Mesenchymal stem cell (in vitro differentiated cells and primary cell): ENCODE measurements at regions not wholly inside any gene's neighbourhood (a gene's known extent, or its start where the extent isn't known, plus 50 kb on each side); places are given as distances from the start of the nearest gene placed in this dataset.

Experiments
- DNase-seq: peaks from one replicate; pipeline ENCODE4 v3.0.0-alpha.2; 2013
- H2AFZ ChIP-seq: one replicate; pipeline ENCODE4 v1.6.1; 2013; ENCODE audit warnings: low read depth, mild to moderate bottlenecking, control low read depth, inconsistent platforms, low read length, moderate library complexity
- H2AK5ac ChIP-seq: 2 replicates; pipeline ENCODE4 v1.6.1; 2013; ENCODE audit warnings: low read length, moderate library complexity, mild to moderate bottlenecking, inconsistent platforms; ENCODE audit not compliant: severe bottlenecking
- H2BK120ac ChIP-seq: one replicate; pipeline ENCODE4 v1.6.1; 2013; ENCODE audit warnings: low read depth, mild to moderate bottlenecking, inconsistent platforms, low read length, moderate library complexity
- H2BK12ac ChIP-seq, 2 experiments: one replicate each; pipeline ENCODE4 v1.6.1; 2013; ENCODE audit warnings: inconsistent platforms in 2 of 2, low read length in 2 of 2, mild to moderate bottlenecking in 2 of 2, moderate library complexity in 2 of 2, control low read depth in 1 of 2
- H2BK15ac ChIP-seq: one replicate; pipeline ENCODE4 v1.6.1; 2013; ENCODE audit warnings: mild to moderate bottlenecking, low read depth, inconsistent platforms; ENCODE audit not compliant: poor library complexity, severe bottlenecking
- H2BK5ac ChIP-seq: 2 replicates; pipeline ENCODE4 v1.6.1; 2013; ENCODE audit warnings: low read depth, mild to moderate bottlenecking, low read length, control low read depth, inconsistent platforms; ENCODE audit not compliant: poor library complexity, severe bottlenecking
- H3K14ac ChIP-seq, 2 experiments: one replicate each; pipeline ENCODE4 v1.6.1; 2013; ENCODE audit warnings: inconsistent platforms in 2 of 2, low read length in 2 of 2, control low read depth in 1 of 2, mild to moderate bottlenecking in 1 of 2, moderate library complexity in 1 of 2
- H3K18ac ChIP-seq, 2 experiments: one replicate each; pipeline ENCODE4 v1.6.1; 2013; ENCODE audit warnings: inconsistent platforms in 2 of 2, low read length in 2 of 2, control low read depth in 1 of 2, low read depth in 1 of 2, mild to moderate bottlenecking in 1 of 2
- H3K23ac ChIP-seq, 2 experiments: one replicate each; pipeline ENCODE4 v1.6.1; 2013; ENCODE audit warnings: inconsistent platforms in 2 of 2, low read length in 2 of 2, mild to moderate bottlenecking in 2 of 2, moderate library complexity in 2 of 2, control low read depth in 1 of 2
- H3K27ac ChIP-seq: 2 replicates; pipeline ENCODE4 v1.5.1; 2013; ENCODE audit warnings: mild to moderate bottlenecking, moderate library complexity, low read length, control low read depth, inconsistent platforms; ENCODE audit not compliant: poor library complexity, severe bottlenecking
- H3K27me3 ChIP-seq, 2 experiments: 2 replicates each; pipeline versions ENCODE4 v1.6.1 to v1.7.0; 2013; ENCODE audit warnings: low read length in 2 of 2, mild to moderate bottlenecking in 2 of 2, moderate library complexity in 2 of 2, control low read depth in 1 of 2, inconsistent platforms in 1 of 2; ENCODE audit not compliant: control insufficient read depth in 1 of 2, insufficient read depth in 1 of 2
- H3K36me3 ChIP-seq, 2 experiments: 2 replicates each; pipeline versions ENCODE4 v1.6.1 to v1.7.0; 2013; ENCODE audit warnings: low read length in 2 of 2, control low read depth in 1 of 2, inconsistent platforms in 1 of 2, low read depth in 1 of 2, mild to moderate bottlenecking in 1 of 2; ENCODE audit not compliant: insufficient read depth in 2 of 2, control insufficient read depth in 1 of 2
- H3K4ac ChIP-seq, 2 experiments: one replicate each; pipeline ENCODE4 v1.6.1; 2013; ENCODE audit warnings: inconsistent platforms in 2 of 2, low read length in 2 of 2, mild to moderate bottlenecking in 2 of 2, moderate library complexity in 2 of 2, control low read depth in 1 of 2, low read depth in 1 of 2
- H3K4me1 ChIP-seq: 2 replicates; pipeline ENCODE4 v1.6.1; 2013; ENCODE audit warnings: low read depth, low read length, control low read depth; ENCODE audit not compliant: control insufficient read depth, insufficient read depth
- H3K4me2 ChIP-seq: 2 replicates; pipeline ENCODE4 v1.6.1; 2013; ENCODE audit warnings: low read length, mild to moderate bottlenecking, inconsistent platforms; ENCODE audit not compliant: poor library complexity, severe bottlenecking
- H3K4me3 ChIP-seq, 2 experiments: 2 replicates each; pipeline versions ENCODE4 v1.5.1 to v1.7.0; 2013; ENCODE audit warnings: low read length in 2 of 2, mild to moderate bottlenecking in 2 of 2, control low read depth in 1 of 2, low read depth in 1 of 2; ENCODE audit not compliant: insufficient read depth in 1 of 2
- H3K79me1 ChIP-seq: replicated peaks from 2 replicates; pipeline ENCODE4 v1.6.1; 2013; ENCODE audit warnings: mild to moderate bottlenecking, control low read depth, low read length, inconsistent platforms; ENCODE audit not compliant: poor library complexity, severe bottlenecking
- H3K9ac ChIP-seq: 2 replicates; pipeline ENCODE4 v1.7.0; 2013; ENCODE audit warnings: mild to moderate bottlenecking, low read length, moderate library complexity
- H3K9me3 ChIP-seq: 2 replicates; pipeline ENCODE4 v1.7.0; 2013; ENCODE audit warnings: mild to moderate bottlenecking, low read length; ENCODE audit not compliant: control insufficient read depth
- H4K8ac ChIP-seq: one replicate; pipeline ENCODE4 v1.6.1; 2013; ENCODE audit warnings: inconsistent platforms, mild to moderate bottlenecking, low read length, moderate library complexity
- H4K91ac ChIP-seq: one replicate; pipeline ENCODE4 v1.6.1; 2013; ENCODE audit warnings: mild to moderate bottlenecking, low read length, inconsistent platforms
- WGBS: methylation state at CpG from one replicate; pipeline ENCODE4 v1.1.7; 2013; ENCODE audit warnings: mixed read lengths; 5-methylcytosine and 5-hydroxymethylcytosine counted together

- H3K36me3 ChIP-seq: no peaks in the 10 kb centered on the region
- no peak overlapping the region for H4K91ac ChIP-seq
- H3K18ac ChIP-seq: no peak overlapping the region
- no peak overlapping the region for H4K8ac ChIP-seq
- H2BK120ac ChIP-seq: no peak overlapping the region
- H2AK5ac ChIP-seq: no peak overlapping the region
- no peak overlapping the region for H3K4me3 ChIP-seq
- no peak overlapping the region for H3K23ac ChIP-seq
- H3K27ac ChIP-seq: no peak overlapping the region
- H3K27me3 ChIP-seq: no peaks in the 10 kb centered on the region
- no peaks in the 10 kb centered on the region for H3K4me1 ChIP-seq
- WGBS: over 99% methylated on average over 3 of the region's 5 CpGs
- DNase-seq: no peak
- H2BK15ac ChIP-seq: no peak overlapping the region
- H3K4ac ChIP-seq: no peak overlapping the region
- no peak overlapping the region for H2AFZ ChIP-seq
- H3K9me3 ChIP-seq: no peaks in the 10 kb centered on the region
- H3K79me1 ChIP-seq: no peaks in the 10 kb centered on the region
- H3K9ac ChIP-seq: no peak overlapping the region
- no peak overlapping the region for H3K14ac ChIP-seq
- no peak overlapping the region for H2BK12ac ChIP-seq
- no peak overlapping the region for H3K4me2 ChIP-seq
- no peak overlapping the region for H2BK5ac ChIP-seq
Observed at GRCh38 chr13:44690376-44690775, 114.2 kb upstream of the TSC22D1 start.

GRCh38 chr13:44688652-44689051, 112.5 kb upstream of the TSC22D1 start:
- Histone ChIP-seq H2BK12ac (no peak overlapping the region), H3K18ac (no peak overlapping the region), H2AFZ (no peak overlapping the region), H3K9ac (no peak overlapping the region), H3K27ac (no peak overlapping the region), H4K91ac (no peak overlapping the region), H3K23ac (no peak overlapping the region), H2BK120ac (no peak overlapping the region), H2BK5ac (no peak overlapping the region), H3K27me3 (no peaks in the 10 kb centered on the region), H4K8ac (no peak overlapping the region), H3K9me3 (no peaks in the 10 kb centered on the region), H3K4me3 (no peak overlapping the region), H2BK15ac (no peak overlapping the region), H3K36me3 (no peaks in the 10 kb centered on the region), H3K4me1 (no peaks in the 10 kb centered on the region), H3K4me2 (no peak overlapping the region), H3K4ac (no peak overlapping the region), H3K79me1 (no peaks in the 10 kb centered on the region), H2AK5ac (no peak overlapping the region), H3K14ac (no peak overlapping the region)
- no peak for DNase-seq

DNA sequence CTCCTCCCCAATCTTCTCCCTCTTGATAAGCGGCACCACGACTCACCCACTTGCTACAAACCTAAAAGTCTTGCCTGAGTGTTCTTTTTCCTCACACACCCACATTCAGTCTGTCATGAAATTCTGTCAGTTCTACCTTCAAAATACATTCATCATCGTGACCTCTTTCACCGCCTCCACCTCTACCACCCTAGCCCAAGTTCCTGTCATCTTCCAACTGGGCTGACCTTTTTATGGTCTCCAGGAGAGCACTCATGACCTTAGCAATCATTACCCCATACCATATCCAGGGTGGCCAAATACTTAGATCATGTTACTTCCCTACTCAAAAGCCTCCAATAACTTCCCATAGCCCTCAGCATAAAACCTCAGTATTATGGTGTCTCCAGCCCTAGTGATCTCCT, 110.4 kb upstream of the TSC22D1 start:
- WGBS: 97% methylated on average over 4 of the region's 4 CpGs
- Histone ChIP-seq H3K4me3 (no peak overlapping the region), H3K4ac (no peak overlapping the region), H3K36me3 (no peaks in the 10 kb centered on the region), H3K4me1 (no peaks in the 10 kb centered on the region), H2AK5ac (no peak overlapping the region), H3K9me3 (no peaks in the 10 kb centered on the region), H3K79me1 (no peaks in the 10 kb centered on the region), H3K14ac (no peak overlapping the region), H3K4me2 (no peak overlapping the region), H2BK15ac (no peak overlapping the region), H4K91ac (no peak overlapping the region), H2BK5ac (no peak overlapping the region), H3K27me3 (no peaks in the 10 kb centered on the region), H3K18ac (no peak overlapping the region), H3K23ac (no peak overlapping the region), H2BK120ac (no peak overlapping the region), H2BK12ac (no peak overlapping the region), H3K27ac (no peak overlapping the region), H4K8ac (peak overlapping the region; percentile 48), H2AFZ (no peak overlapping the region), H3K9ac (no peak overlapping the region)
- DNase-seq: no peak

- Histone ChIP-seq H3K4me3 (no peak overlapping the region), H3K14ac (no peak overlapping the region), H3K23ac (no peak overlapping the region), H3K36me3 (no peaks in the 10 kb centered on the region), H2BK12ac (no peak overlapping the region), H3K27me3 (no peaks in the 10 kb centered on the region), H2AFZ (no peak overlapping the region), H3K18ac (no peak overlapping the region), H3K4me2 (no peak overlapping the region), H3K27ac (no peak overlapping the region), H3K9me3 (no peaks in the 10 kb centered on the region), H4K91ac (no peak overlapping the region), H2BK15ac (no peak overlapping the region), H3K79me1 (no peaks in the 10 kb centered on the region), H4K8ac (no peak overlapping the region), H3K9ac (no peak overlapping the region), H3K4me1 (no peaks in the 10 kb centered on the region), H2BK120ac (no peak overlapping the region), H2AK5ac (no peak overlapping the region), H2BK5ac (no peak overlapping the region), H3K4ac (no peak overlapping the region)
- 70% methylated on average over 3 of the region's 3 CpGs for WGBS
- DNase-seq: no peak
Observed at GRCh38 chr13:44685641-44686040, 109.5 kb upstream of the TSC22D1 start.
